NB4 (cell line): ENCODE measurements at regions not wholly inside any gene's neighbourhood (a gene's known extent, or its start where the extent isn't known, plus 50 kb on each side); places are given as distances from the start of the nearest gene placed in this dataset.

Experiments used
- MYC ChIP-seq: IDR thresholded peaks from 2 replicates; pipeline ENCODE4 v1.6.1; 2011; ENCODE audit warnings: low read depth, low read length
- POLR2A ChIP-seq: IDR thresholded peaks from 2 replicates; pipeline ENCODE4 v1.6.1; 2011; ENCODE audit warnings: mild to moderate bottlenecking; ENCODE audit not compliant: insufficient read length; ENCODE audit errors: extremely low read depth
- TF ChIP-seq, protein P1 (sequence below): IDR thresholded peaks from one replicate; pipeline ENCODE4 v1.5.1; 2012; ENCODE audit warnings: low read depth, low read length
- TF ChIP-seq, protein P2 (sequence below): IDR thresholded peaks from 2 replicates; pipeline ENCODE4 v1.6.1; 2011; ENCODE audit warnings: low read depth, low read length

DNA sequence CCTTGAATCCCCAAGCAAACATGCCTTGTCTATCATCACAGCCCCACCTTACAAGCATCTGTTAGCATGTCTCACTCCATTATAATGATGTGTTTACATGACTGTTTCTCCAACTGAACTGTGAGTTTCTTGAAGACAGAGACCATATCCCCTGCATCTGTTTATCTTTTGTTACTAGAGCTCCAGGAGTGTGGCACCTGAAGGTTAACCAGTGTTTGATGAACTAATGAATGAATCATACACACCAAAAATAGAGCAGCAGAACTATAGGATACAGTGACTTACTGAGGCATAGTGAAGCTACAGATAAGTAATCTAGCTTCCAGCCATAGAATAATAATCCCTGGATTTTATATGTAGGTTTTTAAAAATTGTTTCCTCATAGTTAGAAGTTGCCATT lies 331.0 kb downstream of the PCDH7 start:
- TF ChIP-seq, protein P1, sequence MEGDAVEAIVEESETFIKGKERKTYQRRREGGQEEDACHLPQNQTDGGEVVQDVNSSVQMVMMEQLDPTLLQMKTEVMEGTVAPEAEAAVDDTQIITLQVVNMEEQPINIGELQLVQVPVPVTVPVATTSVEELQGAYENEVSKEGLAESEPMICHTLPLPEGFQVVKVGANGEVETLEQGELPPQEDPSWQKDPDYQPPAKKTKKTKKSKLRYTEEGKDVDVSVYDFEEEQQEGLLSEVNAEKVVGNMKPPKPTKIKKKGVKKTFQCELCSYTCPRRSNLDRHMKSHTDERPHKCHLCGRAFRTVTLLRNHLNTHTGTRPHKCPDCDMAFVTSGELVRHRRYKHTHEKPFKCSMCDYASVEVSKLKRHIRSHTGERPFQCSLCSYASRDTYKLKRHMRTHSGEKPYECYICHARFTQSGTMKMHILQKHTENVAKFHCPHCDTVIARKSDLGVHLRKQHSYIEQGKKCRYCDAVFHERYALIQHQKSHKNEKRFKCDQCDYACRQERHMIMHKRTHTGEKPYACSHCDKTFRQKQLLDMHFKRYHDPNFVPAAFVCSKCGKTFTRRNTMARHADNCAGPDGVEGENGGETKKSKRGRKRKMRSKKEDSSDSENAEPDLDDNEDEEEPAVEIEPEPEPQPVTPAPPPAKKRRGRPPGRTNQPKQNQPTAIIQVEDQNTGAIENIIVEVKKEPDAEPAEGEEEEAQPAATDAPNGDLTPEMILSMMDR, result no peak
- TF ChIP-seq POLR2A (no peak), MYC (no peak)
- TF ChIP-seq, protein P2, sequence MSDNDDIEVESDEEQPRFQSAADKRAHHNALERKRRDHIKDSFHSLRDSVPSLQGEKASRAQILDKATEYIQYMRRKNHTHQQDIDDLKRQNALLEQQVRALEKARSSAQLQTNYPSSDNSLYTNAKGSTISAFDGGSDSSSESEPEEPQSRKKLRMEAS, result no peak
